ENCODE measurements at regions not wholly inside any gene's neighbourhood (a gene's known extent, or its start where the extent isn't known, plus 50 kb on each side); places are given as distances from the start of the nearest gene placed in this dataset.

DNA sequence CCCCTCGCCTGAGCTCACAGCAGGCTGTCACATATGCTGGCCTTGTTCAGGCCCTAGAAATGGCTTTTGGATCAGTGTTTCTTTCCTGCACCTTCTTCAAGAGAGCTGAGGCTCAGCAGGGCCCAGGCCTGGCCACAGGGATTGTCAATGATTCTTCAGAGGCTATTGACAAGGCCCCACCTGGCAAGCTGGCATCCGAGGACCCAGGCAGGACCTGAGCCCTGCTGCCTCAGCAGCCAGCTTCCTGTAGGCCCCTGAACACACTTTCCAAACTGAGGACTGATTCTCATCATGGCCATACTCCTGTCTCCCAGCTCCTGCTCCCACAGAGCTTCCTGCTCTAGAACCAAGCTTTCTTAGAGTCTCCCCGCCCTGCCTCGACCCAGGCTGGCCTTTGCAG, 136.8 kb downstream of the UQCRFS1 start:
- ATAC-seq = no peak
- TF ChIP-seq, protein P1, sequence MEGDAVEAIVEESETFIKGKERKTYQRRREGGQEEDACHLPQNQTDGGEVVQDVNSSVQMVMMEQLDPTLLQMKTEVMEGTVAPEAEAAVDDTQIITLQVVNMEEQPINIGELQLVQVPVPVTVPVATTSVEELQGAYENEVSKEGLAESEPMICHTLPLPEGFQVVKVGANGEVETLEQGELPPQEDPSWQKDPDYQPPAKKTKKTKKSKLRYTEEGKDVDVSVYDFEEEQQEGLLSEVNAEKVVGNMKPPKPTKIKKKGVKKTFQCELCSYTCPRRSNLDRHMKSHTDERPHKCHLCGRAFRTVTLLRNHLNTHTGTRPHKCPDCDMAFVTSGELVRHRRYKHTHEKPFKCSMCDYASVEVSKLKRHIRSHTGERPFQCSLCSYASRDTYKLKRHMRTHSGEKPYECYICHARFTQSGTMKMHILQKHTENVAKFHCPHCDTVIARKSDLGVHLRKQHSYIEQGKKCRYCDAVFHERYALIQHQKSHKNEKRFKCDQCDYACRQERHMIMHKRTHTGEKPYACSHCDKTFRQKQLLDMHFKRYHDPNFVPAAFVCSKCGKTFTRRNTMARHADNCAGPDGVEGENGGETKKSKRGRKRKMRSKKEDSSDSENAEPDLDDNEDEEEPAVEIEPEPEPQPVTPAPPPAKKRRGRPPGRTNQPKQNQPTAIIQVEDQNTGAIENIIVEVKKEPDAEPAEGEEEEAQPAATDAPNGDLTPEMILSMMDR (IDR thresholded peaks at IDR 0.05) = no peak
- Histone ChIP-seq H3K36me3 (no peaks in the 10 kb centered on the region), H3K4me3 (no peak overlapping the region), H3K27me3 (peaks cover 0 to 26% (median 9%) of the 10 kb centered on the region in 7 donors), H3K9me3 (no peaks in the 10 kb centered on the region), H3K4me1 (no peaks in the 10 kb centered on the region), H3K27ac (no peak overlapping the region)
- DNase-seq = no peak
- WGBS, 2 donors = 60 to 69% methylated on average over 4 of the region's 4 CpGs
- intact Hi-C loops (cut with DNase I) = no loop called here

DNA sequence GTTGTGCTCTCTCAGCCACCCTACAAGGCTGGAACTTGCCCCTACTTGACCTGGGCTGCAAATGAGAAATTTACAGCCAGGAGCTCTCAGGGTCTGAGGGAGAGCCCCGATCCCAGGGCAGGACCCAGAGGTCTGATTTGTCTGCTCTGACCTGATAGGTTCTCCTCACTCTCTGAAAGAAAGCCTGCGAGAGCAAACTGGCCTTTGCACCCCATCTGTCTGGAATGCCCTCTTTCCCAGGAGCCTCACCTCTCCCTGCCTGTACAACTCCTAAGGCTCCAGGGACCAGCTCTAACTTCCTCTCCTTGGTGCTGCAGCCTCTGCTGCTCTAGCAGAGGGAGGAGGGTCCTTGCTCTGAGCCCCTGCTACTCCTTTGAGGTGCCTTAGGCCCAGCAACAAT, 137.8 kb downstream of the UQCRFS1 start:
- TF ChIP-seq, protein P1 (IDR thresholded peaks at IDR 0.05) = no peak
- ATAC-seq = no peak
- no peaks in the 10 kb centered on the region for H3K9me3 ChIP-seq
- intact Hi-C loops (cut with DNase I) = no loop called here
- WGBS, 2 donors = 81 to 86% methylated on average over 2 of the region's 2 CpGs
- H3K4me3 ChIP-seq = no peak overlapping the region
- H3K36me3 ChIP-seq = no peaks in the 10 kb centered on the region
- no peak for DNase-seq
- no peak overlapping the region for H3K27ac ChIP-seq
- peaks cover 0 to 17% (median 9%) of the 10 kb centered on the region in 7 donors for H3K27me3 ChIP-seq
- H3K4me1 ChIP-seq = no peaks in the 10 kb centered on the region

DNA sequence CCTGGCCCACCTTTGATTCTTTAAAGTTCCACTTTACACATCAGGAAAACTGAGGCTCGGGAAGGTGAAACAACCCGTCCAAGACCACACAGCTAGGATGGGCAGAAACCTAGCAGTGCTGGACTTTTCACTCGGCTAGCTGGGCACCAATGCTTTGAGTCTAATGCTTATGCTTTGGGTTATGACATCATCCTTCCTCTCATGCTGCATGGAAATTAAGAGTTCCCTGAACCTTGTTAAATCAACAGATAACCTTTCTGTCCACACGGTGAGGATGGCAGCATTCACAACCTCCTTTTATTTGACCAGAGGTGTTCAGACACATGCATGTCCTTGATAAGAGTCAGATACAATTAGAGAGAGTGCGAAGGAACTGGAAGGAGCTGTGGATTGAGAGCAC, 138.4 kb downstream of the UQCRFS1 start:
- H3K36me3 ChIP-seq = no peaks in the 10 kb centered on the region
- WGBS, 2 donors = 64 to 76% methylated on average over 5 of the region's 5 CpGs
- no peaks in the 10 kb centered on the region for H3K4me1 ChIP-seq
- TF ChIP-seq, protein P1 (IDR thresholded peaks at IDR 0.05) = no peak
- peaks cover 0 to 14% (median 9%) of the 10 kb centered on the region in 7 donors for H3K27me3 ChIP-seq
- DNase-seq (no peak), ATAC-seq (no peak)
- intact Hi-C loops (cut with DNase I) = no loop called here
- H3K27ac ChIP-seq = no peak overlapping the region
- no peaks in the 10 kb centered on the region for H3K9me3 ChIP-seq
- no peak overlapping the region for H3K4me3 ChIP-seq

DNA sequence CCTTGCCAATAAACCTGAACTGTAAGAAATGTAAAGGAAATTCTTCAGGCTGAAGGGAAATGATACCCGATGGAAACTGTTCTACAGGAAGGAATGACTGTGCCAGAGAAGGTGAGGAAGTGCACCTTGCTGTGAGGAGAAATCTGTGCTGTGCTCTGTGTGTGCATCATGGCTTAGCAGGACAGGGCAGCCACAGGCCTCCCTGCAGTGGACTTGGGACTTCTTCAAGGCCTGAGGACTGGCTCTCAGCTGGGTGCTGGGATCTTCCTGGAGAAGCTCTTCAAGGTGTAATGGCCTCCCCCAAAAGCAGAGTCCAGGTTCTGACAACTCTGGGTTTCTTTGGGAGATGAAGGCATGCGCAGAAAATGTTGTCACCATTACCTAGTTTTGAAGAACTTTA, 145.1 kb downstream of the UQCRFS1 start:
- intact Hi-C loops (cut with DNase I) = no loop called here
- TF ChIP-seq, protein P1 (IDR thresholded peaks at IDR 0.05) = no peak
- DNase-seq (no peak), ATAC-seq (no peak)
- Histone ChIP-seq H3K27ac (no peak overlapping the region), H3K4me1 (no peaks in the 10 kb centered on the region), H3K36me3 (no peaks in the 10 kb centered on the region), H3K4me3 (no peak overlapping the region), H3K9me3 (peaks cover 0 to 10% (median 0%) of the 10 kb centered on the region in 11 donors), H3K27me3 (peaks cover 0 to 20% (median 8%) of the 10 kb centered on the region in 7 donors)
- WGBS, 2 donors = 78 to 81% methylated on average over 2 of the region's 2 CpGs

Measured in heart right ventricle (tissue), 16 donors.